ENCODE measurements at regions not wholly inside any gene's neighbourhood (a gene's known extent, or its start where the extent isn't known, plus 50 kb on each side); places are given as distances from the start of the nearest gene placed in this dataset.

- no peak overlapping the region for H3K9ac ChIP-seq
- no peak for TF ChIP-seq CTCF (conservative IDR thresholded peaks at IDR 0.05; ENCODE audit: low read depth, low read length)
Measured at GRCh38 chr5:171520300-171521174, 101.1 kb downstream of the FGF18 start.

GRCh38 chr5:171521219-171521633 is 101.8 kb downstream of the FGF18 start:
- H3K4me2 ChIP-seq, result no peak overlapping the region

More at GRCh38 chr5:171520300-171521174, 101.1 kb downstream of the FGF18 start:
- Histone ChIP-seq H2AFZ (ENCODE audit: low read depth) (no peak overlapping the region), H3K4me1 (ENCODE audit: low read depth, poor library complexity, severe bottlenecking) (no peaks in the 10 kb centered on the region), H3K27ac (no peak overlapping the region), H3K27me3 (ENCODE audit: insufficient read depth, low read depth) (no peaks in the 10 kb centered on the region), H3K36me3 (ENCODE audit: insufficient read depth) (no peaks in the 10 kb centered on the region), H3K4me3 (IDR thresholded peaks at IDR 0.05; ENCODE audit: insufficient read depth, low read depth, low read length) (no peak overlapping the region), H4K20me1 (ENCODE audit: insufficient read depth) (no peaks in the 10 kb centered on the region), H3K4me2 (no peak overlapping the region), H3K79me2 (ENCODE audit: insufficient read depth, low read depth) (no peaks in the 10 kb centered on the region)

GRCh38 chr5:171521679-171522078 is 102.2 kb downstream of the FGF18 start:
- no peak overlapping the region for H3K4me3 ChIP-seq (IDR thresholded peaks at IDR 0.05; ENCODE audit: insufficient read depth, low read depth, low read length)
- no peak for TF ChIP-seq CTCF (conservative IDR thresholded peaks at IDR 0.05; ENCODE audit: low read depth, low read length)
- H3K36me3 ChIP-seq (ENCODE audit: insufficient read depth), result no peaks in the 10 kb centered on the region
- H3K79me2 ChIP-seq (ENCODE audit: insufficient read depth, low read depth), result no peaks in the 10 kb centered on the region
- no peaks in the 10 kb centered on the region for H4K20me1 ChIP-seq (ENCODE audit: insufficient read depth)
- H3K27ac ChIP-seq, result no peak overlapping the region
- no peak overlapping the region for H3K4me2 ChIP-seq
- no peaks in the 10 kb centered on the region for H3K27me3 ChIP-seq (ENCODE audit: insufficient read depth, low read depth)
- H3K4me1 ChIP-seq (ENCODE audit: low read depth, poor library complexity, severe bottlenecking), result no peaks in the 10 kb centered on the region
- H3K9ac ChIP-seq, result no peak overlapping the region
- no peak overlapping the region for H2AFZ ChIP-seq (ENCODE audit: low read depth)

More at GRCh38 chr5:171521219-171521633, 101.8 kb downstream of the FGF18 start:
- H3K27me3 ChIP-seq (ENCODE audit: insufficient read depth, low read depth), result no peaks in the 10 kb centered on the region
- no peaks in the 10 kb centered on the region for H3K79me2 ChIP-seq (ENCODE audit: insufficient read depth, low read depth)
- no peaks in the 10 kb centered on the region for H4K20me1 ChIP-seq (ENCODE audit: insufficient read depth)
- TF ChIP-seq CTCF (conservative IDR thresholded peaks at IDR 0.05; ENCODE audit: low read depth, low read length), result no peak
- no peak overlapping the region for H3K27ac ChIP-seq
- H2AFZ ChIP-seq (ENCODE audit: low read depth), result no peak overlapping the region
- no peaks in the 10 kb centered on the region for H3K36me3 ChIP-seq (ENCODE audit: insufficient read depth)
- H3K9ac ChIP-seq, result no peak overlapping the region
- H3K4me1 ChIP-seq (ENCODE audit: low read depth, poor library complexity, severe bottlenecking), result no peaks in the 10 kb centered on the region
- no peak overlapping the region for H3K4me3 ChIP-seq (IDR thresholded peaks at IDR 0.05; ENCODE audit: insufficient read depth, low read depth, low read length)

GRCh38 chr5:171523781-171524180 is 104.3 kb downstream of the FGF18 start:
- H3K27me3 ChIP-seq (ENCODE audit: insufficient read depth, low read depth), result no peaks in the 10 kb centered on the region
- no peak overlapping the region for H3K4me3 ChIP-seq (IDR thresholded peaks at IDR 0.05; ENCODE audit: insufficient read depth, low read depth, low read length)
- no peak for TF ChIP-seq CTCF (conservative IDR thresholded peaks at IDR 0.05; ENCODE audit: low read depth, low read length)

More at GRCh38 chr5:171523781-171524180, 104.3 kb downstream of the FGF18 start:
- Histone ChIP-seq H3K36me3 (ENCODE audit: insufficient read depth) (no peaks in the 10 kb centered on the region), H4K20me1 (ENCODE audit: insufficient read depth) (no peaks in the 10 kb centered on the region), H3K4me1 (ENCODE audit: low read depth, poor library complexity, severe bottlenecking) (no peaks in the 10 kb centered on the region), H3K4me2 (no peak overlapping the region), H3K9ac (no peak overlapping the region), H3K27ac (no peak overlapping the region), H3K79me2 (ENCODE audit: insufficient read depth, low read depth) (no peaks in the 10 kb centered on the region), H2AFZ (ENCODE audit: low read depth) (no peak overlapping the region)

Measured in KMS-11 (cell line).